Pancreas (tissue), 10 donors: ENCODE measurements at regions not wholly inside any gene's neighbourhood (a gene's known extent, or its start where the extent isn't known, plus 50 kb on each side); places are given as distances from the start of the nearest gene placed in this dataset.
A peak's percentile ranks its signal among the peaks of the same experiment; 100 is the strongest.
"Not testable (repeated sequence)": the region's sequence is repeated elsewhere in the genome, so short reads cannot be mapped to it uniquely, and the experiment has no call there.

Experiments
- ATAC-seq, 4 donors: fragments of 200-7000 bp; cut with Tn5 transposase; one replicate each; pipeline versions ENCODE4 v1.8.0 to v1.9.1; 2020; ENCODE audit warnings: mild to moderate bottlenecking in 4 of 4, moderate library complexity in 4 of 4
- DNase-seq, 6 donors: peaks; one replicate each; pipeline ENCODE4 v3.0.0-alpha.2; 2020
- FAIRE-seq: peaks from 2 replicates; lab custom pipeline; 2012; peaks lifted over from hg19 to GRCh38; lab: Jason Lieb, UNC
- H3K27ac ChIP-seq, 4 donors: fragments of 200-600 bp; sonication (generic); 1 replicate in 3 of 4; 2 replicates in 1 of 4; pipeline versions ENCODE4 v1.5.0 to v1.8.0; 2020
- H3K27me3 ChIP-seq, 4 donors: fragments of 200-600 bp; one replicate each; pipeline ENCODE4 v1.8.0; 2021
- H3K36me3 ChIP-seq, 3 donors: fragments of 200-600 bp; sonication (generic) in 1 of 3; one replicate each; pipeline versions ENCODE4 v1.5.0 to v1.8.0; 2020 to 2021
- H3K4me1 ChIP-seq, 3 donors: fragments of 200-600 bp; one replicate each; pipeline ENCODE4 v1.8.0; 2021
- H3K4me3 ChIP-seq, 4 donors: fragments of 200-600 bp; sonication (generic) in 2 of 4; one replicate each; pipeline versions ENCODE4 v1.5.0 to v1.8.0; 2020 to 2021
- H3K9me3 ChIP-seq, 4 donors: fragments of 200-600 bp; one replicate each; pipeline ENCODE4 v1.8.0; 2021
- WGBS, 2 donors: extraction: QIAGEN DNeasy Blood & Tissue Kit; methylation state at CpG; one replicate each; pipeline ENCODE4 v1.1.7; 2013; 5-methylcytosine and 5-hydroxymethylcytosine counted together
- intact Hi-C, 3 donors: fragments of 100-400 bp; cut with DNase I; formaldehyde crosslinking; loops; one replicate each; pipeline versions ENCODE4 v1.11.1 to v1.14.2; 2022
- TF ChIP-seq, protein P1 (sequence below), 4 donors: fragments of 200-600 bp; sonication (generic) in 3 of 4; IDR thresholded peaks; one replicate each; pipeline versions ENCODE4 v1.5.0 to v1.8.0; 2021; ENCODE audit warnings: antibody characterized with exemption in 4 of 4
- donor health status: healthy with polysubstance abuse.
- donor health status: DM: no; HTN: no; CAD: no; lungs with moderate emphysema.
- donor health status: DM: no; HTN: no; CAD: no.
- donor health status: control.
- donor health status: control.
- donor health status: Bipolar disorder and iron deficiency.
- donor health status: DM: yes; HTN: yes; CAD: no.
- donor health status: DM: no; HTN: no; CAD: no.
- donor health status: DM: no; HTN: no; CAD: no.
- donor health status: DM: yes; HTN: yes; CAD: no.

DNA sequence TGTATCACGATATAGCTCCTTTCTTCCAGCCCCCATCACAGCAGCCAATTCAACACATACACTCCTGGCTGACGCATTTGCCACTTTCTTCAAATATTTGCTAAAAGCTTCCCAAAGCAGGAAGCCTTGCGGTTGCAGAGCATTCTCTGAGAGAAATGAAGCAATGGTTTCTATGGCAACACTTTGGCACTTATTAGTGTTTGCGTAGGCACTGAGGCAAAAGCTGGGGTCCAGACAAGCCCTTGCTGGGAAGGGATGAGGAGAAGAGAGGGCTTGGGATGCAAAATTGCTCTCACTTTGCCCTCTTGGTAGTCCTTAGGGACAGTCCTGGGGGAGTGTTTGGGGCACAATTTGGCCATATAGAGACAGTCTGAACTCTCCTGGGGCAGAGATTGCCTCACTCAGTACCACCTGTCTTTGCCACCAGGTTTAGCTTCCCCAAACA, 55.0 kb upstream of the PAK3 start:
- ATAC-seq, result peak in 3 of 4 donors; percentile 25 to 81 (median 60)

DNA sequence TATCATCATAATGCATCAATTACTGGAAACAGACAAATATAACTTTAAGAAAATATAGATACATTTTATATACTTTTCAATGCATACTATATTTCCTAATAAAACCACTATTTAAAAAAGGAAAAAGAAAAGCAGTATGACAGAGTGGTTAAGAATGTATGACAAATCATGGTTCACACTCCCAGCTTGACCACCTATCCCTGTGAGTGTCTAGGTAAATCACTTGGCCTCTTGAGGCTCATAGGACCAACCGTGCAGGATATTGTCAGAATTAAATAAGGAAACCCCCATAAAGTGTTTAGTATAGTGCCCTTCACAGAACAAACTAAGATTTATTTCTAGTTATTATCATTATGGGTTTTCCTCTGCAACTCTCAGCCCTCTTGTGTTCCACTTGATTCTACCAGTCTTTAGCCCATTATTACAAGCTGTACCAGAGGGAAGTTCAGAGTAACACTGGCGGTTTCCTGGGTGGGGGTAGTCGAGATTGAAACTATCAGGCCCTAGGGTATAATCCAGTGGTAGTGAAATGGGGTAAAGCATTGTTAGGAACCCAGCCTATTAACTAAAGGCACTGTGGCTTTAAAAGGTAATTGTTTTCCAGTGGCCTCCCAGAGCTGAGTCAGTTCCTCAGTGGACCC, 55.5 kb upstream of the PAK3 start:
- ATAC-seq (no peak), DNase-seq (no peak), FAIRE-seq (no peak)
- H3K9me3 ChIP-seq, result no peaks in the 10 kb centered on the region
- H3K27ac ChIP-seq, result no peak overlapping the region
- H3K36me3 ChIP-seq, result no peaks in the 10 kb centered on the region
- H3K27me3 ChIP-seq, result peaks cover 0 to 5% (median 0%) of the 10 kb centered on the region in 4 donors
- intact Hi-C loops, result no loop called here
- no peaks in the 10 kb centered on the region for H3K4me1 ChIP-seq
- WGBS, 2 donors, result 53 to 60% methylated on average over 3 of the region's 3 CpGs
- H3K4me3 ChIP-seq, result no peak overlapping the region
- TF ChIP-seq, protein P1, sequence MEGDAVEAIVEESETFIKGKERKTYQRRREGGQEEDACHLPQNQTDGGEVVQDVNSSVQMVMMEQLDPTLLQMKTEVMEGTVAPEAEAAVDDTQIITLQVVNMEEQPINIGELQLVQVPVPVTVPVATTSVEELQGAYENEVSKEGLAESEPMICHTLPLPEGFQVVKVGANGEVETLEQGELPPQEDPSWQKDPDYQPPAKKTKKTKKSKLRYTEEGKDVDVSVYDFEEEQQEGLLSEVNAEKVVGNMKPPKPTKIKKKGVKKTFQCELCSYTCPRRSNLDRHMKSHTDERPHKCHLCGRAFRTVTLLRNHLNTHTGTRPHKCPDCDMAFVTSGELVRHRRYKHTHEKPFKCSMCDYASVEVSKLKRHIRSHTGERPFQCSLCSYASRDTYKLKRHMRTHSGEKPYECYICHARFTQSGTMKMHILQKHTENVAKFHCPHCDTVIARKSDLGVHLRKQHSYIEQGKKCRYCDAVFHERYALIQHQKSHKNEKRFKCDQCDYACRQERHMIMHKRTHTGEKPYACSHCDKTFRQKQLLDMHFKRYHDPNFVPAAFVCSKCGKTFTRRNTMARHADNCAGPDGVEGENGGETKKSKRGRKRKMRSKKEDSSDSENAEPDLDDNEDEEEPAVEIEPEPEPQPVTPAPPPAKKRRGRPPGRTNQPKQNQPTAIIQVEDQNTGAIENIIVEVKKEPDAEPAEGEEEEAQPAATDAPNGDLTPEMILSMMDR (IDR thresholded peaks at IDR 0.05), result no peak

More for the DNA sequence above, 55.0 kb upstream of the PAK3 start:
- Histone ChIP-seq H3K4me3 (no peak overlapping the region), H3K36me3 (no peaks in the 10 kb centered on the region), H3K9me3 (no peaks in the 10 kb centered on the region), H3K27me3 (peaks cover 0 to 5% (median 0%) of the 10 kb centered on the region in 4 donors), H3K27ac (no peak overlapping the region), H3K4me1 (no peaks in the 10 kb centered on the region)
- TF ChIP-seq, protein P1 (IDR thresholded peaks at IDR 0.05), result no peak
- intact Hi-C loops, result no loop called here
- FAIRE-seq (no peak), DNase-seq (no peak)
- 49 to 51% methylated on average over 4 of the region's 4 CpGs for WGBS, 2 donors

DNA sequence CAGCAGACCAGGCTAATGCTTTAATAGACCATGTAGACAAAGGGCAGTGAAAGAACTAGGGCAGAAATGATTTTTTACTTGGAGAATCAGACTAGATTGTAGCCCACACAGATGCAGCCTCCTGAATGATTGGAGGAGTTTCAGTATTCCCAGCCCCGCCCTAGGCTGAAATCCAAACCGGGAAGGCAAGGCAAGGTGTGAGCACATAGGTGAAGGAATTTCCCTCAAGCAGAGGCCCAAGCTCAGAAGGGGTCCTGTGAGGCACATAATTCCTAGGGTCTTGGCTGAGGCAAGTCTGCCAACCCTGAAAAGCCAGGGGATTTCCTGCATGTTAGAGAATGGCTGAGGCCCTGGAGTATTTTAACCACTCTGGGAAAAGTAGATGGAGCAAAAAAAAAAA, 56.4 kb upstream of the PAK3 start:
- no peaks in the 10 kb centered on the region for H3K4me1 ChIP-seq
- no peaks in the 10 kb centered on the region for H3K9me3 ChIP-seq
- no peak for FAIRE-seq
- no peak for ATAC-seq
- TF ChIP-seq, protein P1 (IDR thresholded peaks at IDR 0.05), result no peak
- no peak overlapping the region for H3K4me3 ChIP-seq
- no peak overlapping the region for H3K27ac ChIP-seq
- H3K27me3 ChIP-seq, result peaks cover 0 to 5% (median 0%) of the 10 kb centered on the region in 4 donors
- WGBS, 2 donors, result 66 to 80% methylated on average over 2 of the region's 2 CpGs
- intact Hi-C loops, result no loop called here
- no peak for DNase-seq
- H3K36me3 ChIP-seq, result no peaks in the 10 kb centered on the region

DNA sequence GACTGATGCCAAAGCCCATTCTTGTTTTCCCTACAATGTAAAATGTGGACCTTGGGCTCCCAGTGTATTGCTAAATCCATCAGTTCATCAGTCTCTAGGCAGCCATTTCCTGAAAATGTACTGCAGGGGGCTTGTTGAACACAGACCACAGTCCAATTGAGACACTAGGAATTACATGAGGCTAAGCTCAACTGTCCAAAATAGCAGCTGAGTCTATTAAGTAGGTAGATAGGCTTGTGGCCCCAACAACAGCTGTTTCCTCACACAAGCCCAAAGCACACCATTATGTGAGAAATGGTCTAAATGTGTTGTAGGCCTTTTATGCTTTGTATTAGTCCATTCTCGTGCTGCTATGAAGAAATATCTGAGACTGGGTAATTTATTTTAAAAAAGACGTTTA, 60.0 kb upstream of the PAK3 start:
- FAIRE-seq, result no peak
- Histone ChIP-seq H3K9me3 (no peaks in the 10 kb centered on the region), H3K27me3 (no peaks in the 10 kb centered on the region), H3K4me3 (no peak overlapping the region), H3K27ac (no peak overlapping the region), H3K4me1 (no peaks in the 10 kb centered on the region), H3K36me3 (no peaks in the 10 kb centered on the region)
- no peak for ATAC-seq
- TF ChIP-seq, protein P1 (IDR thresholded peaks at IDR 0.05), result no peak
- intact Hi-C loops, result no loop called here
- WGBS, 2 donors, result 79 to 88% methylated on average over 2 of the region's 2 CpGs
- no peak for DNase-seq

DNA sequence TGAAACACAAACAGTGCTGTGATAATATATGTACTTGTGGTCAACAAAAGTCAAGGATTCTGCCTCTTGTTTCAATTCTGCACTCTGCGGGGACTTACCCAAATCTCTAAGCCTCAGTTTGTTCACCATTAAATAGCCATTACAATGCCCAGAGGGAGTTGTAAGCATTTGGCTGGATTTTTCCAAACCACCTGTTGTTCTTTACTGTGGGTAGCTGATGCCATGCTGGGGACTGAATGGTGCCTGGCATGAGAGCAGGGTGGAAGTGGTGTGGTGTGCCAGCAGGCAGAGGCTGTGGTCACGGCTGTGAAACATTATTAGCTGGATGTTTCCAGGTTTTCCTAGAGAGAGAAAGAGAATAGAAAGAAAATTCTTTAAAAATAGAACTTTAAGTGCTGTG, 60.7 kb upstream of the PAK3 start:
- H3K9me3 ChIP-seq, result no peaks in the 10 kb centered on the region
- ATAC-seq, result peak in 1 of 4 donors; percentile 47
- DNase-seq, result no peak
- no peak overlapping the region for H3K27ac ChIP-seq
- H3K36me3 ChIP-seq, result no peaks in the 10 kb centered on the region
- 56 to 61% methylated on average over 2 of the region's 2 CpGs for WGBS, 2 donors
- no peaks in the 10 kb centered on the region for H3K27me3 ChIP-seq
- TF ChIP-seq, protein P1 (IDR thresholded peaks at IDR 0.05), result no peak
- no peaks in the 10 kb centered on the region for H3K4me1 ChIP-seq
- no peak for FAIRE-seq
- H3K4me3 ChIP-seq, result no peak overlapping the region
- intact Hi-C loops, result no loop called here

DNA sequence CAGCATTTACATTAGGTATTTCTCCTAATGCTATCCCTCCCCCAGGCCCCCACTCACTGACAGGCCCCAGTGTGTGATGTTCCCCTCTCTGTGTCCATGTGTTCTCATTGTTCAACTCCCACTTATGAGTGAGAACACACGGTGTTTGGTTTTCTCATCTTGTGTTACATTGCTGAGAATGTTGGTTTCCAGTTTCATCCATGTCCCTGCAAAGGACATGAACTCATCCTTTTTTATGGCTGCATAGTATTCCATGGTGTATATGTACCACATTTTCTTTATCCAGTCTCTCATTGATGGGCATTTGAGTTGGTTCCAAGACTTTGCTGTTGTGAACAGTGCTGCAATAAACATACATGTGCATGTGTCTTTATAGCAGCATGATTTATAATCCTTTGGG, 73.0 kb upstream of the PAK3 start:
- H3K4me1 ChIP-seq, H3K4me3 ChIP-seq, DNase-seq, H3K27me3 ChIP-seq, H3K27ac ChIP-seq, ATAC-seq, H3K9me3 ChIP-seq, FAIRE-seq, intact Hi-C loops, H3K36me3 ChIP-seq: not testable (repeated sequence)
- 62 to 96% methylated on average over 1 of the region's 1 CpG for WGBS, 2 donors
